ENCODE measurements at regions not wholly inside any gene's neighbourhood (a gene's known extent, or its start where the extent isn't known, plus 50 kb on each side); places are given as distances from the start of the nearest gene placed in this dataset.

DNA sequence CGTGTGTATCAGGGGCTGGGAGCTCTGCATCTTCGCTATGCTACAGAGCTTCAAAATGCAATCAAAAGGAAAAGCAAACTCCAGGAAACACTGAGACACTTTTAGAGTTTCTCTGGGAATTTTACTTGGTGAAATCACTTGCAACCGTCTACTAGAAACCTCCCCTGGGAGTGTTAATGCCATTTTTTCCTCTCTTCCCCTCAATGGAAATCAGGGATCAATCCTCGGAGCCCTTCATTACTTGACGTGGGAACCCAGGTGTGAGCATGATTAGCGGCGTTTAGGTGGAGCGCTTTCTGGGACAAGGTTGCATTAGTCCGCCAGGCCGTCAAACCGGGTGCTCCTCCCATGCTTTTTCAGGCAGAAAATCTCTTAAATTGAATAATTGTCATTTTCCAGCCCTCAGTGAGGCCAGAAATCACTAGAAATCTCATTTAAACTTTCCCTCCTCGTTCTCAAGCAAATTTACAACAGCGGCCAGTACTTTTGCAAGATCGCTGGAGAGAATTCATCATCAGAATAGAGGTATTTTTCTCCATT, 191.3 kb downstream of the IRX1 start:
- Histone ChIP-seq H3K27me3 (ENCODE audit: control insufficient read depth in 1 of 2, insufficient read depth in 2 of 2, low read length in 2 of 2) (no peaks in the 10 kb centered on the region), H3K9me3 (ENCODE audit: low read length) (no peaks in the 10 kb centered on the region), H3K4me1 (ENCODE audit: insufficient read depth, low read length) (no peaks in the 10 kb centered on the region), H3K36me3 (ENCODE audit: insufficient read depth, low read length) (no peaks in the 10 kb centered on the region), H3K27ac (ENCODE audit: low read depth, low read length) (no peak overlapping the region), H3K4me3 (ENCODE audit: low read depth in 1 of 2, low read length in 2 of 2) (no peak overlapping the region), H3K9ac (ENCODE audit: low read length) (no peak overlapping the region)

DNA sequence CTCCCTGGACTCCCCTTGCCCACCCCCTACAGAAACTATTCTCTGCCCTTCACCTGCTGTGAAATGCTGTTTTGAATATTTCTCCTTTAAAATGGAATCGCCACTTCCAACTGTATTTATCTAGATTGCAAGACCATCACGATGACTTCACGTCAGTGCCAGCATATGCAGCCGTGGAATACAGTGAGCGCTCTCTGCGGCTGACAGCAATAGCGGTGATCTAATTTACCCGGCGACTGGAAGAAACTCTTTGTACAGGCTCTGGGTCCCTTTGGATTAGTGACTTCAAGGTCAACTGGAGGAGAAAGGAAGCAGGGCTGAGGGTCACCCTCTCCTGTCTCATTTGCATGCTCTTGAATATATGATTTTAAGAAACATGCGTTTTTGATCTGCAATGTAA, 192.0 kb downstream of the IRX1 start:
- Histone ChIP-seq H3K9ac (ENCODE audit: low read length) (no peak overlapping the region), H3K9me3 (ENCODE audit: low read length) (no peaks in the 10 kb centered on the region), H3K36me3 (ENCODE audit: insufficient read depth, low read length) (no peaks in the 10 kb centered on the region), H3K4me3 (ENCODE audit: low read depth in 1 of 2, low read length in 2 of 2) (no peak overlapping the region), H3K27me3 (ENCODE audit: control insufficient read depth in 1 of 2, insufficient read depth in 2 of 2, low read length in 2 of 2) (no peaks in the 10 kb centered on the region), H3K4me1 (ENCODE audit: insufficient read depth, low read length) (no peaks in the 10 kb centered on the region), H3K27ac (ENCODE audit: low read depth, low read length) (no peak overlapping the region)

DNA sequence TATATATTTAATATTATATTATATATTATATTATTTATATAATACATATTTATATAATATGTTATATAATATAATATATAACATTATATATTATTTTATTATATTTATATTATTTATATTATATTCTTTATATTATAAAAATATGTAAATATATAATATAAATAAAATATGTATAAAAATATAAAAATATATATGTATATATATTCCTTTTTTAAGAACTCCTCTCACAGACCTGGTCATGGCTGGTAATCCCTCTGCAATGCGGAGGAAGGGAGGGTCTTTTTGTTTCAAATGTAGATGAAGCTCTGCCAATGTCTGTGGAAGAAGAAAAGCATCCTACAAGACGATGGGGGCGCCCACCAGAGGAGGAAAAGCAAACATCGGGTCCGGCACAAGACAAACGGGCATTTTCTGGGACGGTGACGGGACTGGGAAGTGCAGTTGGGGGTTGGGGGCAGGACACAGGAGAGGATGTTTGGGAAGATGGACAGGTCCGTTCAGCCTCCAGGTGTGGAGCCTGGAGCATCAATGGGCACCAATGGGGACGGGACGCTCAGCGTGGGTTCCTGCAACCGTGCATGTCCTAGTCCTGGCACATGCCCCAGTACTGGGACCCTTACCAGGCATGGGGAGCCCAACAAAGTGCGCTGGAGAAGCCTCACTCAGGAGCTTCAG, 194.0 kb downstream of the IRX1 start:
- no peak overlapping the region for H3K9ac ChIP-seq (ENCODE audit: low read length)

DNA sequence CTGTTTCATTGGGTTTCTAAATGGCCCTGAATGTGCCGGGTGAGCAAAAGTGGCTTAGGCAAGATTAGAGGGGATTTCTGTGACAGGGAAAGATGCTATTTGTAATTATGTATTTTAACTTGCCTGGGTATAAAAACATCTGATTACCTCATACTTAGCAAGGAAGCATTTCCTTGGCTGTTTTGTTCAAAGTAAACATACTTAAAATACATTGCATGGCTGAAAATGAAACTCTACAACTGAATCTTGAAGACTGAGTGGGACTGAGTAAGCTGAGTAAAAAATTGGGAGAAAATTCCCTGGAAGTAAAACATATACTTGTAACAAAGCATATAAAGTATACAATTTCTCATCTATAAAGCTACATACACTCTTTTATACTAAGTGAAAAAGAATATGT, 197.5 kb downstream of the IRX1 start:
- Histone ChIP-seq H3K4me1 (ENCODE audit: insufficient read depth, low read length) (no peaks in the 10 kb centered on the region), H3K9ac (ENCODE audit: low read length) (no peak overlapping the region), H3K27me3 (ENCODE audit: control insufficient read depth in 1 of 2, insufficient read depth in 2 of 2, low read length in 2 of 2) (no peaks in the 10 kb centered on the region), H3K9me3 (ENCODE audit: low read length) (no peaks in the 10 kb centered on the region), H3K36me3 (ENCODE audit: insufficient read depth, low read length) (no peaks in the 10 kb centered on the region), H3K4me3 (ENCODE audit: low read depth in 1 of 2, low read length in 2 of 2) (no peak overlapping the region), H3K27ac (ENCODE audit: low read depth, low read length) (no peak overlapping the region)

More for the DNA sequence above, 194.0 kb downstream of the IRX1 start:
- Histone ChIP-seq H3K9me3 (ENCODE audit: low read length) (no peaks in the 10 kb centered on the region), H3K4me3 (ENCODE audit: low read depth in 1 of 2, low read length in 2 of 2) (no peak overlapping the region), H3K4me1 (ENCODE audit: insufficient read depth, low read length) (no peaks in the 10 kb centered on the region), H3K27ac (ENCODE audit: low read depth, low read length) (no peak overlapping the region), H3K36me3 (ENCODE audit: insufficient read depth, low read length) (no peaks in the 10 kb centered on the region), H3K27me3 (ENCODE audit: control insufficient read depth in 1 of 2, insufficient read depth in 2 of 2, low read length in 2 of 2) (no peaks in the 10 kb centered on the region)

DNA sequence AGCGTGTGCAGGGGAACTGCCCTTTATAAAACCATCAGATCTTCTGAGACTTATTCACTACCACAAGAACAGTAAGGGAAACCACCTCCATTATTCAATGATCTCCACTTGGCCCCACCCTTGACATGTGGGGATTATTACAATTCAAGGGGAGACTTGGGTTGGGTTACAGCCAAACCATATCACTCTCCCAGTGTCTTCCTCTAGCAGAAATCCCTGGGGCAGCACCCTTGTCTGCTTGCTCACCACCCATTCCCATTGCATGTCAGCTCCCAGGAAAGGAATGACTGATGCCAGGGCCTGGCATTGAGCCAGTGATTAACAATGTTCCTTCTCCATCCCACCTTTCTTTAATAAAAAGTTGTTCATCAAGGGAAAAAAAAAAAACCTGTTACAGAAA, 199.0 kb downstream of the IRX1 start:
- no peak overlapping the region for H3K27ac ChIP-seq (ENCODE audit: low read depth, low read length)
- no peaks in the 10 kb centered on the region for H3K9me3 ChIP-seq (ENCODE audit: low read length)
- H3K4me3 ChIP-seq (ENCODE audit: low read depth in 1 of 2, low read length in 2 of 2): no peak overlapping the region
- H3K4me1 ChIP-seq (ENCODE audit: insufficient read depth, low read length): no peaks in the 10 kb centered on the region
- H3K27me3 ChIP-seq (ENCODE audit: control insufficient read depth in 1 of 2, insufficient read depth in 2 of 2, low read length in 2 of 2): no peaks in the 10 kb centered on the region
- no peak overlapping the region for H3K9ac ChIP-seq (ENCODE audit: low read length)
- H3K36me3 ChIP-seq (ENCODE audit: insufficient read depth, low read length): no peaks in the 10 kb centered on the region

DNA sequence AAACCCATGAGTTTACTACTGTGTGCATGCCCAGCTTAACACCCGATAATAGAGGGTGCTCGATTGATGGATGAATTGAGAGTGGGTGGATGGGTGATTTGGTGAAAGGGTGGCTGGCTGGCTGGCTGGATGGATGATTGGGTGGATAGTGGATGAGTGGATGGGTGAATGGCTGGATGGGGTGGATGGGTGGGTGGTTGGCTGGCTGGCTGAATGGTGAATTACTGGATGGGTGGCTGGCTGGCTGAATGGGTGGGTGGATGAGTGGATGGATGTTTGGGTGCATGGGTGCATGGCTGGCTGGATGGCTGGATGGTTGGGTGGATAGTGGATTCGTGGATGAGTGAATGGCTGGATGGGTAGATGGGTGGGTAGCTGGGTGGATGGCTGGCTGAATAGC, 201.1 kb downstream of the IRX1 start:
- Histone ChIP-seq H3K4me3 (ENCODE audit: low read depth in 1 of 2, low read length in 2 of 2) (no peak overlapping the region), H3K4me1 (ENCODE audit: insufficient read depth, low read length) (no peaks in the 10 kb centered on the region), H3K9me3 (ENCODE audit: low read length) (no peaks in the 10 kb centered on the region), H3K9ac (ENCODE audit: low read length) (no peak overlapping the region), H3K27ac (ENCODE audit: low read depth, low read length) (no peak overlapping the region), H3K27me3 (ENCODE audit: control insufficient read depth in 1 of 2, insufficient read depth in 2 of 2, low read length in 2 of 2) (no peaks in the 10 kb centered on the region), H3K36me3 (ENCODE audit: insufficient read depth, low read length) (no peaks in the 10 kb centered on the region)

DNA sequence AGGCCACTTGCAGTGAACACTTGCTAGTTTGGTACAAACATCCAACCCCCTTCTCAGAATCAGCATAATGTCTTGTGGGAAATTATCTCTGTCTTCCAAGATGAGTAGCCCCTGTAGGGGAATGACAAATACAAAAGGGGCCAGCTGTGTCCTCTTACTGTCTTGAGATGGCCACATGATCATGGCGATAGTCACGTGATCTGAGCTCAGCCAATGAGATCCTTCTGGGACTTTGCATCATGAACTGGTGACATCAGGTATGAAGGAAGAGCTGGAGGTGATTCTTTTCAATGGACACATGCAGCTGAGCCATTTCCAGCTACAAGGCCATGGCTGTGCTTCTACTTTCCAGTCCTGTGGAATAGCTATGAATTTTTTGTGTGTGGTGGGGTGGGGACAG, 206.3 kb downstream of the IRX1 start:
- H3K9me3 ChIP-seq (ENCODE audit: low read length): no peaks in the 10 kb centered on the region

DNA sequence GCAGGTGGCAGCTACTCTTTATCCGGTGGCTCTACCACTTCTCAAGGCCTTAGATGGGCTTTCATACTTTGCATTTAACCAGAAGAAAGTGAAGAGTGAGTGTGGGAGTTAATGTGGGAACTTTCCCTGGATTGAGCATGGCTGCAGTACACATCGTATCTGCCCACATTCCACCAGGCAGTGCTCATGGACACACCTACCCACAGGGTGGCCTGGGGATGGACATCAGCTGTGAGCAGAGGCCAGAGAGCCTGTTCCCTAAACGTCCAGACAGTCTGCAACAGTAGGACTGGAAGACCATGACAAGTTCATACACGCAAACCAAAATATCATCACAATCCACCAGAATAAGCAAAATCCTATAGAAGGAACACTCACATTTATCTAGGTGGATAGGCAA, 213.8 kb downstream of the IRX1 start:
- Histone ChIP-seq H3K27ac (ENCODE audit: low read depth, low read length) (no peak overlapping the region), H3K27me3 (ENCODE audit: control insufficient read depth in 1 of 2, insufficient read depth in 2 of 2, low read length in 2 of 2) (no peaks in the 10 kb centered on the region), H3K4me1 (ENCODE audit: insufficient read depth, low read length) (no peaks in the 10 kb centered on the region), H3K36me3 (ENCODE audit: insufficient read depth, low read length) (no peaks in the 10 kb centered on the region), H3K4me3 (ENCODE audit: low read depth in 1 of 2, low read length in 2 of 2) (no peak overlapping the region), H3K9ac (ENCODE audit: low read length) (no peak overlapping the region), H3K9me3 (ENCODE audit: low read length) (no peaks in the 10 kb centered on the region)

More for the DNA sequence above, 206.3 kb downstream of the IRX1 start:
- no peaks in the 10 kb centered on the region for H3K4me1 ChIP-seq (ENCODE audit: insufficient read depth, low read length)
- no peaks in the 10 kb centered on the region for H3K27me3 ChIP-seq (ENCODE audit: control insufficient read depth in 1 of 2, insufficient read depth in 2 of 2, low read length in 2 of 2)
- no peak overlapping the region for H3K9ac ChIP-seq (ENCODE audit: low read length)
- no peaks in the 10 kb centered on the region for H3K36me3 ChIP-seq (ENCODE audit: insufficient read depth, low read length)
- no peak overlapping the region for H3K27ac ChIP-seq (ENCODE audit: low read depth, low read length)
- H3K4me3 ChIP-seq (ENCODE audit: low read depth in 1 of 2, low read length in 2 of 2): no peak overlapping the region

DNA sequence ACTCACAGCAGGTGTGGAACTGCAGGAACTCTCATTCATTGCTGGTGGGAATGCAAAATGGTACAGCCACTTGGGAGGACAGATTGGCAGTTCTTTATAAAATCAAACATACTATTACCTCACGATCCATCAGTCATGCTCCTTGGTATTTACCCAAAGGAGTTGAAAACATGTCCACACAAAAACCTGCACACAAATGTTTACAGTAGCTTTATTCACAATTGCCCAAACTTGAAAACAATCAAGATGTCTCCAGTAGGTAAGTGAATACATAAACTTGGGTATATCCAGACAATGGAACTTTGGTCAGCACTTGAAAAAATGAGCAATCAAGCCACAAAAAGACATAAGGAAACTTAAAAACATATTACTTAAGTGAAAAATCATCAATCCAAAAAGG, 215.5 kb downstream of the IRX1 start:
- no peak overlapping the region for H3K27ac ChIP-seq (ENCODE audit: low read depth, low read length)
- no peak overlapping the region for H3K9ac ChIP-seq (ENCODE audit: low read length)
- H3K9me3 ChIP-seq (ENCODE audit: low read length): no peaks in the 10 kb centered on the region
- H3K27me3 ChIP-seq (ENCODE audit: control insufficient read depth in 1 of 2, insufficient read depth in 2 of 2, low read length in 2 of 2): no peaks in the 10 kb centered on the region
- H3K4me3 ChIP-seq (ENCODE audit: low read depth in 1 of 2, low read length in 2 of 2): no peak overlapping the region
- no peaks in the 10 kb centered on the region for H3K36me3 ChIP-seq (ENCODE audit: insufficient read depth, low read length)
- no peaks in the 10 kb centered on the region for H3K4me1 ChIP-seq (ENCODE audit: insufficient read depth, low read length)

DNA sequence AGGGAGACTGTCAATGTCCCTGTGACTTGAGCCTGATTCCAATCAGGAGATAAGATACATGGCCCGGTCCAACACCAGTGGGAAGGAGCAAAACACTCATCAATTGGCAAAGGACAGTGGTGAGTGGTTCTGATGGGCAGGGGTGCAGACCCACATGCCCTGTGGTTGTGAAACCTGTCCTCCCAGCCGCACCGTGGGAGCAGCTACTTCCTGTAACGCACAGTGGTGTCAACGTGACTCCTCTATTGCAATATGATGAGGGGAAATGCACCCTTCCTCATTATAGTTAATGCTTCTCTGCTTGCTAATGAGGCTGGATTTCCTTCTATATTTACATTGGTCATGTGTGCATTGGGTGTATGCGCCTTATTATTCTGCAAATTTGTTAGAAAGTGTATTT, 223.0 kb downstream of the IRX1 start:
- Histone ChIP-seq H3K4me1 (ENCODE audit: insufficient read depth, low read length) (no peaks in the 10 kb centered on the region), H3K27me3 (ENCODE audit: control insufficient read depth in 1 of 2, insufficient read depth in 2 of 2, low read length in 2 of 2) (no peaks in the 10 kb centered on the region), H3K36me3 (ENCODE audit: insufficient read depth, low read length) (no peaks in the 10 kb centered on the region), H3K9me3 (ENCODE audit: low read length) (no peaks in the 10 kb centered on the region), H3K27ac (ENCODE audit: low read depth, low read length) (no peak overlapping the region), H3K4me3 (ENCODE audit: low read depth in 1 of 2, low read length in 2 of 2) (no peak overlapping the region), H3K9ac (ENCODE audit: low read length) (no peak overlapping the region)

DNA sequence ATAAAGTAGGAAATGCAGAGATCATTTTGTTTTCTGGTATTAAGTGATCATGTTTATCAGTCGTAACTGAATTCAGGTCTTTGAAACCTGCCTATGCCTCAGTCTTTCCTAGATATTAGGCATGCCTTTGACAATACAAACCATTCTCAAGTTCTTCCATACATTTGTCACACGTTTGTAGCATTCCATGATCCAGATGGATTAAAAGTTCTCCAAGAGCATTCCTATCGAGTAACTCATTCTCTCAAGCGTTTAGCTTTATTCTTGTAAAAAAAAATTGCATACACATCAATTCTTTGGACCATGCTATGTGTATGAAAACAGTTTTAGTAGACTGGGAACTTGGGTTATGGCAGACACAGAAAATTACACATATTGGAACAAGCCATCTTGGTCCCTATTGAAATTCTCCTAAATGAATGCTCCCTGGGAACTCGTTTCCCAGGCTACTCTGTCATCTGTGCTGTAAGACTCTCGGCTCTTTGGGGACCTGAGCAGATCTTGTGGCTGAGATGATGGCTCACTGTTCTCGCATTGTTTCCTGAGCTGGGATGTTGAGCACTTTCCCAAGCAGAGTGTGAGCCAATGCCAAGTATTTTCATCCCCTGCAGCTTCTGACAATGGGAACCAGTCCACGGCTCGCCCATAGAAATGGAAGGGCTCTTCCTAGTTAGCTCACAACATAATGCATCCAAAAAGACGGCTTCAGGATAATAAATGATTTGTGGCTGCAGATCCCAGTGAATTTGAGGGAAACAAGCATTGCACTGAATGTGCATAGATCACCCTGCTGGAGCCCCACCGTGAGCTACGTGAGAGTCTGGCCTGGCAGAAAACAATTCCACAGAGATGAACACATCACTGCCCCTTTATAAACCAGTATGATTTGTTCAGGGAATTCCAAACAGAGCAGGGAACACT, 230.2 kb downstream of the IRX1 start:
- Histone ChIP-seq H3K27me3 (ENCODE audit: control insufficient read depth in 1 of 2, insufficient read depth in 2 of 2, low read length in 2 of 2) (no peaks in the 10 kb centered on the region), H3K4me1 (ENCODE audit: insufficient read depth, low read length) (no peaks in the 10 kb centered on the region), H3K36me3 (ENCODE audit: insufficient read depth, low read length) (no peaks in the 10 kb centered on the region), H3K9ac (ENCODE audit: low read length) (no peak overlapping the region), H3K27ac (ENCODE audit: low read depth, low read length) (no peak overlapping the region), H3K9me3 (ENCODE audit: low read length) (no peaks in the 10 kb centered on the region), H3K4me3 (ENCODE audit: low read depth in 1 of 2, low read length in 2 of 2) (no peak overlapping the region)

Measured in muscle layer of colon (tissue), 2 donors.